ENCODE measurements at regions not wholly inside any gene's neighbourhood (a gene's known extent, or its start where the extent isn't known, plus 50 kb on each side); places are given as distances from the start of the nearest gene placed in this dataset.

DNA sequence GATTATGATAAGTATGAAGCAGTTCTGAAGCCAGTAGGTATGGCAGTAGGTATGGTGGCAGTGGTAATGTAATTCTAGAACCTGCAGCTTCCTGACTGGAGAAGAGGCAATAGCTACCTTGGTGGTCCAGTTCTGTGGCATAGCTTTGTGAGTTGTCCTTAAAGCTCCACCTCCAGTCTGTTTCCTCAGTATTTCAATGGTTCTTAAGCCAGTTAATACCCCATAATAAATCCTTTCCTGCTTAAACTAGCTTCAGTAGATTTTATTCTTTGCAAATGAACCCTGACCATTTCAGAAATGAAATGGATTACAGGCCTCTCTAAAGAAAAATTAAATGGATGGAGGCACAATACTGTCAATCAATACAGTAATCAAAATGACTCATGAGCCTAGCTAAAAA, 117.8 kb upstream of the KRAS start:
- no peaks in the 10 kb centered on the region for H3K27me3 ChIP-seq (ENCODE audit: control insufficient read depth, insufficient read depth, low read length)
- TF ChIP-seq CTCF (IDR thresholded peaks at IDR 0.05; ENCODE audit: insufficient read depth, low read length, severe bottlenecking) = no peak
- no peaks in the 10 kb centered on the region for H3K36me3 ChIP-seq (ENCODE audit: control insufficient read depth, insufficient read depth, low read length)
- no peak for DNase-seq (ENCODE audit: low read depth)
- FAIRE-seq = no peak
- no peak overlapping the region for H3K4me3 ChIP-seq (ENCODE audit: low read depth, low read length)

- Histone ChIP-seq H3K27me3 (ENCODE audit: control insufficient read depth, insufficient read depth, low read length) (no peaks in the 10 kb centered on the region), H3K36me3 (ENCODE audit: control insufficient read depth, insufficient read depth, low read length) (no peaks in the 10 kb centered on the region), H3K4me3 (ENCODE audit: low read depth, low read length) (no peak overlapping the region)
- DNase-seq (ENCODE audit: low read depth) (no peak), FAIRE-seq (no peak)
- TF ChIP-seq CTCF (IDR thresholded peaks at IDR 0.05; ENCODE audit: insufficient read depth, low read length, severe bottlenecking) = no peak
Measured at GRCh38 chr12:25366122-25366521, 115.4 kb upstream of the KRAS start.

DNA sequence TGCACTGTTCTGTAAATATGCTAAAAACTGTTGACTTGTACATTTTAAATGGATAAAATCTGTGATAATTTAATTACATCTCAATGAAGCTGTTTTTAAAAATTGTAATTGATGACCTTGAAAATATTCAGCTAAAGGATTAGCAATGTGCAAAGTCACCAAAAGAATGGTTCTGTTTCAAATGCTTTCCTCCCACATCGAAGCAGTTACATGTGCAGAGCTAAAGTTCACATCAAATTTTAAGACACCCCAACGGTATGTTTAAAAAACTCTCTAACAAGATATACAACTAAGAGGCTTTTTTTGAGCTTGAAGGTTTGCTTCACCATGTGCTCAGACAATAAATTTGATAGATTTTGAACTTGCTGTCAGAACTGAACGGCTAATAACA, 114.6 kb upstream of the KRAS start:
- Histone ChIP-seq H3K36me3 (ENCODE audit: control insufficient read depth, insufficient read depth, low read length) (no peaks in the 10 kb centered on the region), H3K27me3 (ENCODE audit: control insufficient read depth, insufficient read depth, low read length) (no peaks in the 10 kb centered on the region), H3K4me3 (ENCODE audit: low read depth, low read length) (no peak overlapping the region)
- DNase-seq (ENCODE audit: low read depth) (no peak), FAIRE-seq (no peak)
- no peak for TF ChIP-seq CTCF (IDR thresholded peaks at IDR 0.05; ENCODE audit: insufficient read depth, low read length, severe bottlenecking)

DNA sequence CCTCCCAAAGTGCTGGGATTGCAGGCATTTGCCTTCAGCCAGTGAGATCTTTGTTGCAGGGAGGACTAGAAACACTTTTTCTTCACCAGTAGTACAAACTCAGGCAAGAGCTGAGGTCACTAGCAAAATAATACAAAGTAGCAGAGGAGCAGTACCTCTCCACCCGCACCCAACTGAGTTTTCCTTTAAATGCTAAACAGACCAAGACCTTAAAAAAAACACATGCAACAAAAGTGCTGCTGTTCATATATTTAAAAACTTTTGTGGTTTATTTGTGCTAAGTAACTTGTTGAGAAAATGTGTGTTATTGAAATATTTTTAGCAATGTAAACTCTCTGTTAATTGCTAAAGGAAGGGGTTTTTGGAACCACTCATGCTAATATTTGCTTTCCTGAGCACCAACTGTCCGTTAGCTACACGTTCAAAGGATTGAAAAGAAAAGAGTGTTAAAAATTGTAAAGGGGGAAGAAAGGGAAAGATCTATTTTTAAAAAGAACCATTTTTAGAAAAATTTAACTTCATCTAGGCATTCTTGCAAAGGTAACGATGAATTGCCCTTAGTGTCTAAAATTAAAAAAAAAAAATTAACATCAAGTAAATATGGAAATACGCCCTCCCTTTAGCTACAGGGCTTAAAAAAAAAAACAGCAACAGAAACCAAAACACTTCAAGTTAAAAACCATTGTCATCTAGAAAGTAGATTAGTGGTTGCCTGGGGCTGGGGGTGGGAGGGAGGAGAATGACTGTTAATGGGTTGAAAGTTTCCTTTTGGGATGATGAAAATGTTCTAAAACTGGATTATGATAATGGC, 114.0 kb upstream of the KRAS start:
- DNase-seq (ENCODE audit: low read depth) (no peak), FAIRE-seq (no peak)
- Histone ChIP-seq H3K4me3 (ENCODE audit: low read depth, low read length) (no peak overlapping the region), H3K27me3 (ENCODE audit: control insufficient read depth, insufficient read depth, low read length) (no peaks in the 10 kb centered on the region), H3K36me3 (ENCODE audit: control insufficient read depth, insufficient read depth, low read length) (no peaks in the 10 kb centered on the region)
- TF ChIP-seq CTCF (IDR thresholded peaks at IDR 0.05; ENCODE audit: insufficient read depth, low read length, severe bottlenecking) = no peak

- no peaks in the 10 kb centered on the region for H3K36me3 ChIP-seq (ENCODE audit: control insufficient read depth, insufficient read depth, low read length)
- H3K27me3 ChIP-seq (ENCODE audit: control insufficient read depth, insufficient read depth, low read length) = no peaks in the 10 kb centered on the region
- DNase-seq (ENCODE audit: low read depth) (no peak), FAIRE-seq (no peak)
- no peak for TF ChIP-seq CTCF (IDR thresholded peaks at IDR 0.05; ENCODE audit: insufficient read depth, low read length, severe bottlenecking)
- no peak overlapping the region for H3K4me3 ChIP-seq (ENCODE audit: low read depth, low read length)
Measured at GRCh38 chr12:25362646-25363045, 111.9 kb upstream of the KRAS start.

- Histone ChIP-seq H3K4me3 (ENCODE audit: low read depth, low read length) (no peak overlapping the region), H3K36me3 (ENCODE audit: control insufficient read depth, insufficient read depth, low read length) (no peaks in the 10 kb centered on the region), H3K27me3 (ENCODE audit: control insufficient read depth, insufficient read depth, low read length) (no peaks in the 10 kb centered on the region)
- no peak for DNase-seq (ENCODE audit: low read depth)
- no peak for TF ChIP-seq CTCF (IDR thresholded peaks at IDR 0.05; ENCODE audit: insufficient read depth, low read length, severe bottlenecking)
- no peak for FAIRE-seq
Measured at GRCh38 chr12:25361511-25361910, 110.8 kb upstream of the KRAS start.

Data from bronchial epithelial cell (primary cell).